Activated T-cell treated with anti-CD3 and anti-CD28 coated beads, Interleukin-2, amount 50 U/mL, for 48 hours (primary cell): ENCODE measurements at regions not wholly inside any gene's neighbourhood (a gene's known extent, or its start where the extent isn't known, plus 50 kb on each side); places are given as distances from the start of the nearest gene placed in this dataset.
"Not testable (repeated sequence)": the region's sequence is repeated elsewhere in the genome, so short reads cannot be mapped to it uniquely, and the experiment has no call there.

ENCODE experiments used
- DNase-seq, 2 experiments: peaks; one replicate each; pipeline ENCODE4 v3.0.0-alpha.2; 2020

DNA sequence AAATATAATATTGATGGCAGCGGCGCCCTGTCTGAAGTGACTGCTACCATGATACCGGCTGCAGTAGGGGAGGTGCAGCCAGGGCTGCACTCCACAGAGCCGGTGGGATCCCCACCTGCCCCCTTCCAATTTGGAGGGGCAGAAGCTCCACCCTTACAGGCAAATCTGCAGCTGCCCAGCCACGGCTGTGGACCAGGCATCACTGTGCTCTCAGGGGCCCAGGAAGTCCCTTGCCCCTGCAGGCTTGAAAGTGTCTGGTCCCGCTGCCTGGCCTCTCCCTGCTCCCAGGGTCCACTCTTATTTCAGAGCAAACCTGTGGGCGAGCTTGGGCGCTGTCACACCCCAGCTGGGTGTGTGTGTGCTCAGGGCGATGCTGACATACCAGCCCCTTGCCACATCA is 172.7 kb upstream of the SMIM30 start:
- DNase-seq, result no peak

- DNase-seq, result no peak
Observed at GRCh38 chr7:113289140-113289740, 170.9 kb upstream of the SMIM30 start.

GRCh38 chr7:113285411-113285810 is 167.1 kb upstream of the SMIM30 start:
- no peak for DNase-seq

DNA sequence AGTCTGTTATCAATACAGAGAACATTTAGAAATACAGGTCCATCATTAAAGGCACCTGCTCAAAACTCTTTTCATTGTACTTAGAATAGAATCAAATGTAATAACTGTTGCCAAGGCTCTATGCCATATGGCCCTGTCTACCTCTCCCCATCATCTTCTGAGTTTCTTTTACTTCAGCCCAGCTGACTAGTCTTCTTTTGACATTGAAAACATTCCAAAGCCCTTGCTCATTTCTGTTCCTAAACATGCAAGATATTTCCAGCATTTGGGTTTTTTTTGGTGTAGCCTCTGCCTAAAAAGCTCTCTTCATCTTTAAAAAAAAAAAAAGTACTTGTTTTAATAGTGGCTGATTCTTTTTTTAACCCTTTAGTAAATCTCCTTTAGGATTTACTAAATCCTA is 165.5 kb upstream of the SMIM30 start:
- DNase-seq, result no peak

DNA sequence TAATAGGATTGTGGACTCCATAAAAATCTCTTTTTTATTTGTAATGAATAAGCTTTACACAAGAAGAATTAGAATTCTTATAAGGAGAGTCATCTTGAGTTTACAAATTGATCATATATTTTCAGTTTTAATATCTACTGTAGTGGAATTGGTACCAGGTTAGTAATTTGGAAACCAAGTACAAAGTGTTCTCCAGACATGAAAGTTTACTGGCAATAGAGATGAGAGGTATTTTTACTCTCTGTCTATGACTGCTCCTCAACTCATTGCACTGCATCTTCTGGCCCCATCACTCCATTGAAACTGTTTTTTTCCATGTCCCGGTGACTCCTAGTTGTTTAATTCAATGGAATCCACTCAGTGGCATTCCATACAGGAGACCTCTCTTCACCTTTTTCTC is 164.5 kb upstream of the SMIM30 start:
- no peak for DNase-seq

GRCh38 chr7:113281223-113281622 is 162.9 kb upstream of the SMIM30 start:
- no peak for DNase-seq

DNA sequence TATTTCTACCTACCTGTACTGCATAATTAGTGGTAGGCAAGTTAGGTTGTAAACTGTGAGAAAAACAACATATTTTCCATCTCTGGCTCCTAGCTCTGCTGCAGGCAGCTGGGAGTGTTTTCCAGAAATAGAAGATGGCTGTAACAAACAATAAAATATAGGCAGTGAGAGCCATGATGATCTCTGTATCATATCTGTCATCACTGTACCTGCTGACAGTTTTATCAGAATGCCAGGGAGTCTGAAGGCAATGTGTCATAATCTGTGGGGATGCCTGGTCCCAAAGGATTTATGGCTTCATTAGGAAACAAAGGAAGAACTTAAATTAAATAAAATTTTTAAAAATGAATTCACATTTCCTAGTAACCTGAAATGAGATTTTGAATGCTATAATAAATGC is 160.9 kb upstream of the SMIM30 start:
- DNase-seq, result no peak

DNA sequence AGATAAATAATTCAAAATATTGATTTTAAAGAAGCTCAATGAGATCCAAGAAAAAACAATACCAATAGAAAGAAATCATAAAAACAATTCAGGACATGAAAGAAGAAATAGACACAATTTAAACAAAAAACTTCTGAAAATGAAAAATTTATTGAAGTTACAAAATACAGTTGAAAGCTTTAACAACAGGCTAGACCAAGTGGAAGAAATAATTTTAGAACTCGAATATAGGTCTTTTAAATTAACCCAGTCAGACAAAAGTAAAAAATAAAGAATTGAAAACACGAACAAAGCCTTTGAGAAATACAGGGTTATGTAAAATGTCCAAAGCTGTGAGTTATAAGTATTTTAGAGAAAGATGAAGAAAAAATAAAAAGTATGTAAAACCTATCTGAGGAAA is 152.4 kb upstream of the SMIM30 start:
- DNase-seq, result no peak

- DNase-seq, result not testable (repeated sequence)
Observed at GRCh38 chr7:113269592-113269991, 151.2 kb upstream of the SMIM30 start.

- no peak for DNase-seq
Observed at GRCh38 chr7:113268757-113269156, 150.4 kb upstream of the SMIM30 start.

GRCh38 chr7:113267885-113268284 is 149.5 kb upstream of the SMIM30 start:
- no peak for DNase-seq

DNA sequence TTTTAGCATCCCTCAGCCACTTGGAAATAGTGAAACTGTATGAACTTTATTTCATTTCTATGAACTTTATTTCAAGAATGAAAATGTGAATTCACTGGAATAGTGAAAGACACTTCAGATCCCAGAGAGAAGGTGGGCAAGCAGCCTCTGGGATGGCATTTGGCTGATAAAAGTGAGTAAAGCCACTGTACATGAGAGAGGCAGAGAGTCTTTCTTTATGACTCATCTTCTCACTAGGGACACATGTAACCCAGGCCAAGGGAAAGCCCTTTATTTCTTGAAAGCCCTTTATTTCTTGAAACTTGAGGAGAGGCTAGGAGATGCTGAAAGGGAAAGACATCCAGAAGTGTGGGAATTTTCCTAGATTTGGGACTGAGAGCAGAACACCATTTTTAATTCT is 148.9 kb upstream of the SMIM30 start:
- no peak for DNase-seq

GRCh38 chr7:113263749-113264148 is 145.4 kb upstream of the SMIM30 start:
- DNase-seq, result no peak

DNA sequence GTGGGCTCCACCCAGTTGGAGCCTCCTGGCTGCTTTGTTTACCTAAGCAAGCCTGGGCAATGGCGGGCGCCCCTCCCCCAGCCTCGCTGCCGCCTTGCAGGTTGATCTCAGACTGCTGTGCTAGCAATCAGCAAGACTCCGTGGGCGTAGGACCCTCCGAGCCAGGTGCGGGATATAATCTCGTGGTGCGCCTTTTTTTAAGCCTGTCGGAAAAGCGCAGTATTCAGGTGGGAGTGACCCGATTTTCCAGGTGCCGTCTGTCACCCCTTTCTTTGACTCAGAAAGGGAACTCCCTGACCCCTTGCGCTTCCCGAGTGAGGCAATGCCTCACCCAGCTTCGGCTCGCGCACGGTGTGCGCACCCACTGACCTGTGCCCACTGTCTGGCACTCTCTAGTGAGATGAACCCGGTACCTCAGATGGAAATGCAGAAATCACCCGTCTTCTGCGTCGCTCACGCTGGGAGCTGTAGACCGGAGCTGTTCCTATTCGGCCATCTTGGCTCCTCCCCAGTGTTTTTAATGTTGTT is 144.9 kb upstream of the SMIM30 start:
- DNase-seq, result not testable (repeated sequence)

GRCh38 chr7:113256883-113257531 is 138.7 kb upstream of the SMIM30 start:
- no peak for DNase-seq

- no peak for DNase-seq
Observed at GRCh38 chr7:113247198-113247597, 128.8 kb upstream of the SMIM30 start.

GRCh38 chr7:113246738-113247137 is 128.4 kb upstream of the SMIM30 start:
- no peak for DNase-seq

GRCh38 chr7:113232885-113233284 is 114.5 kb upstream of the SMIM30 start:
- DNase-seq, result no peak

GRCh38 chr7:113230691-113231090 is 112.3 kb upstream of the SMIM30 start:
- no peak for DNase-seq

GRCh38 chr7:113217314-113217713 is 99.0 kb upstream of the SMIM30 start:
- DNase-seq, result no peak

DNA sequence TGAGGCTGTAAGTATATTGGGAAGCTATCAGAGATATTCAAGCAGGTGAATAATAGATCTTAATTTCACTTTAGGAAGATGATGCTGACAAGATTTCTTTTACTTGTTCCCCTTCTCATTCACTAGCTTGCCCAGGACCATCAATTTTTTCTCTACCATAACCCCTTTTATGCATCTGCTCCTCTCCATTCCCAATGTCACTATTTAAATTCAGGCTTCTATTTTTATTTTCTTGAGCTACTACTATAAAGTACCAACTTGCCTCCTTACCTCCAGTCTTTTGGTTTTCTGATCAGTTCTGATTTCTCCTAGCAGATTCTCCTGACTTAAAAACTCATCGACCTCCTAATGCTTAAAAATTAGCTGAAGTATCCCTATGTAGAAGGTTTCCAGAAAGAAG is 97.7 kb upstream of the SMIM30 start:
- DNase-seq, result no peak

DNA sequence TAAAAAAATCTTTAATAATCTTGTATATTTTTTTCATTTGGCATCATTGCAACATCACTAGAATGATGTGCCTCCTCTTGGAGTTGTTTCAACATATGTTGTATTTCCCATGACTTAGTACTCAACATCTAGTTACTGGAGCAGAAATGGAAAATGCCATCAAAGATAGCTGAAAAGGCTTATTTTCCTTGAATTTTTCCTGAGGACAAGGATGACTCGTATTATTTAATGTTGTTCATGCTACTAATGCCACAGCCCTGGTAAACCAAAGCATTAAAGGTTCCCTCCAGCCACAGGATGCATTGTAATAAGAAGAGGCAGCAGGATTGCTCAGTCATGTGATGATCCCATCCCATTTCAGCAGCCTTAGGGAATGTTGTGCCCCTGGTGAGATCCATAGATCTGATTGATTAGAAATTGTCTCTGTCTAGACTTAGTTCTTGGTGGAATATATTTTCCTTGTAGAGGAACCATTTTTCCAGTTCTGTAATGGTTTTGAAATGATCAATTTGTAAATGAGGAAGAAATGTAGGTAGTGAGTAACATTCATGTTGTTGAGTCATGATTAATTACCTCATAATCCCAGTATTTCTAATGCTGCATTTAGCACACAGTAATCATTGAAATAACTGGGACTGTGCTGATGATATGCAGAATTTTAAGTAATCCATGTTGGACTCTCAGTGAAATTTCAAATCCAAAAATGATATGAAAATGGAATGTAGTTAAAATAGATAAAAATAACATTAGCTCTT is 91.3 kb upstream of the SMIM30 start:
- no peak for DNase-seq

DNA sequence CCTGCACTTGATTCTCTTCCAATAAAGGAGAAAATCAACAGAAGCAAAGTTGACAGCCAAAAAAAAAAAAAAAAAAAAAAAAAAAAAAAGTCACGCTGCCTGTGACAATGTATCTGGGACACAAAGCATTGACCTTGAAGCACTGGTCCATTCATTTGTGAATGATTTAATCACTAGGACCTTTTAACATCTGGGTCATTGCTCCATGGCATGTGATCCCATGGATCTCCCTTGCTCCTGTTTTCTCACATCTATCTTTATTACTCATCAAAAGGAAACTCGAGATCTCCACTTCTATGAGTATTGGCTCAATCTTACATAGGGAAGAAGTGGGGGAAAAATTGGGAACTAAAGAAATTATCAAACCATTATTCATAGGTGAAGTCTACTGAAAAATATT is 89.6 kb upstream of the SMIM30 start:
- DNase-seq, result no peak

DNA sequence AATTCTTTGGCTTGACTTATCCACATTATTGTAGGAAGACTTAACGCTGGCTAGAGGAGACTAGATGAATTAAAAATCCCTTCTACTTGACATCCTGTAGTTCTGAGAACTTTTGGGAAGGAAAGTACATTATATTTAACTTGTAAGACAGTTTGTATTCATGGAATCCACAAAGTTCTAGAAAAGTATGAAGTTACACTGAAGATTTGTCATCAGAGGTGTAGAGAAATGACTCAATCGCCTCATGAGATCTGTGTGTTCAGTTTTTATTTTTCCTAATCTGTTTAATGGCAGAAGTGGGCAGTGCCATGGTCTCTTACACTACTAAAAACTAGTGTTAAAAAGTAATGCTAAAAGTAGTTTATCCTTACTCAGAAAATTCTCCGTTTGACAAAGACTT is 89.1 kb upstream of the SMIM30 start:
- no peak for DNase-seq
